Activated B cell treated with CpG ODN at 0.5 μM for 24 hours (primary cell): ENCODE measurements at regions not wholly inside any gene's neighbourhood (a gene's known extent, or its start where the extent isn't known, plus 50 kb on each side); places are given as distances from the start of the nearest gene placed in this dataset.

ENCODE experiments used
- ATAC-seq: fragments of 200-7000 bp; cut with Tn5 transposase; one replicate; pipeline ENCODE4 v1.10.0; 2021; ENCODE audit warnings: low read depth, mild to moderate bottlenecking, moderate library complexity
- CTCF ChIA-PET: fragments of 350-600 bp; sonication (Branson Sonifier 250); formaldehyde crosslinking; loops from one replicate; lab custom pipeline; 2021; ENCODE audit warnings: antibody characterized with exemption; lab: Charles Lee
- POLR2A ChIA-PET: fragments of 350-600 bp; sonication (Branson Sonifier 250); formaldehyde crosslinking; loops from one replicate; lab custom pipeline; 2021; ENCODE audit warnings: antibody characterized with exemption; lab: Charles Lee
- DNase-seq: peaks from one replicate; pipeline ENCODE4 v3.0.0; 2022
- H3K27ac Mint-ChIP-seq: one replicate; pipeline ENCODE4 v1.8.0; 2020; ENCODE audit warnings: mixed read lengths
- H3K27me3 Mint-ChIP-seq: one replicate; pipeline ENCODE4 v1.8.0; 2021; ENCODE audit warnings: mixed read lengths
- H3K36me3 Mint-ChIP-seq: one replicate; pipeline ENCODE4 v1.8.0; 2021; ENCODE audit warnings: low read depth, mixed read lengths
- H3K4me1 Mint-ChIP-seq: one replicate; pipeline ENCODE4 v1.8.0; 2021; ENCODE audit warnings: mixed read lengths
- H3K4me3 Mint-ChIP-seq: one replicate; pipeline ENCODE4 v1.8.0; 2020; ENCODE audit warnings: mild to moderate bottlenecking, mixed read lengths
- H3K9me3 Mint-ChIP-seq: one replicate; pipeline ENCODE4 v1.8.0; 2020; ENCODE audit warnings: mixed read lengths
- intact Hi-C: fragments of 100-400 bp; cut with micrococcal nuclease; formaldehyde crosslinking; loops from one replicate; pipeline ENCODE4 v1.15.1; 2024
- TF ChIP-seq, protein P1 (sequence below): fragments of 200-600 bp; IDR thresholded peaks from one replicate; pipeline ENCODE4 v1.8.0; 2022; ENCODE audit warnings: antibody characterized with exemption, mild to moderate bottlenecking

DNA sequence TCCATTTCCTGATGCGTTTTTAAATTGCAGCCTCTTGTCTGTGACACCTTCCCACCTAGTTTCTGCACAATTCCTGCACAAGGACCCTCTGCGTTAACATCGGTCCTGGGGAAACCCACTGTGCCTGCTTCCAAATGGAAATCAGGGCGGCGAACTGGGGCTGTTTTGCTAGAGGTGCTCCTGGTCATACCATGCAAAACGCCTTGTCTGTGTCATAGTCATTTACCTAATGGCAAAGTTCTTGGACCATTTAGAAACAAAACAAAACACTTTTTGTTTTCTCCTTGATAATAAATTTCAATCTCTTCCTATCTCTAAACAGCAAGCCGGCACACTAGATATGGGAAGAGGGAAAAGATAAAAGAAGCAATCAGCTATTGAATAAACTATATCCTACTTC is 206.9 kb upstream of the KLF14 start:
- ChIA-PET POLR2A (interaction anchor here (0.5 to 3.4 kb wide), 5 partner anchors 10 to 188 kb away, joined by 3 to 25 read pairs (median 8); no protein-coding TSS in a partner anchor), CTCF (interaction anchor here (1.0 to 2.2 kb wide), 3 partner anchors 44 to 99 kb away, joined by 3 to 7 read pairs (median 6); no protein-coding TSS in a partner anchor)
- ATAC-seq (no peak), DNase-seq (no peak)
- TF ChIP-seq, protein P1, sequence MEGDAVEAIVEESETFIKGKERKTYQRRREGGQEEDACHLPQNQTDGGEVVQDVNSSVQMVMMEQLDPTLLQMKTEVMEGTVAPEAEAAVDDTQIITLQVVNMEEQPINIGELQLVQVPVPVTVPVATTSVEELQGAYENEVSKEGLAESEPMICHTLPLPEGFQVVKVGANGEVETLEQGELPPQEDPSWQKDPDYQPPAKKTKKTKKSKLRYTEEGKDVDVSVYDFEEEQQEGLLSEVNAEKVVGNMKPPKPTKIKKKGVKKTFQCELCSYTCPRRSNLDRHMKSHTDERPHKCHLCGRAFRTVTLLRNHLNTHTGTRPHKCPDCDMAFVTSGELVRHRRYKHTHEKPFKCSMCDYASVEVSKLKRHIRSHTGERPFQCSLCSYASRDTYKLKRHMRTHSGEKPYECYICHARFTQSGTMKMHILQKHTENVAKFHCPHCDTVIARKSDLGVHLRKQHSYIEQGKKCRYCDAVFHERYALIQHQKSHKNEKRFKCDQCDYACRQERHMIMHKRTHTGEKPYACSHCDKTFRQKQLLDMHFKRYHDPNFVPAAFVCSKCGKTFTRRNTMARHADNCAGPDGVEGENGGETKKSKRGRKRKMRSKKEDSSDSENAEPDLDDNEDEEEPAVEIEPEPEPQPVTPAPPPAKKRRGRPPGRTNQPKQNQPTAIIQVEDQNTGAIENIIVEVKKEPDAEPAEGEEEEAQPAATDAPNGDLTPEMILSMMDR: no peak
- H3K27ac Mint-ChIP-seq: peak overlapping the region; percentile 84
- H3K9me3 Mint-ChIP-seq: no peaks in the 10 kb centered on the region
- peak overlapping the region; percentile 78 for H3K4me3 Mint-ChIP-seq
- peaks cover 88% of the 10 kb centered on the region for H3K4me1 Mint-ChIP-seq
- H3K36me3 Mint-ChIP-seq: peaks cover 84% of the 10 kb centered on the region
- H3K27me3 Mint-ChIP-seq: no peaks in the 10 kb centered on the region
- intact Hi-C loops: loop anchor here (5.0 kb wide), 1 partner anchor 166 kb away; no protein-coding TSS in a partner anchor

DNA sequence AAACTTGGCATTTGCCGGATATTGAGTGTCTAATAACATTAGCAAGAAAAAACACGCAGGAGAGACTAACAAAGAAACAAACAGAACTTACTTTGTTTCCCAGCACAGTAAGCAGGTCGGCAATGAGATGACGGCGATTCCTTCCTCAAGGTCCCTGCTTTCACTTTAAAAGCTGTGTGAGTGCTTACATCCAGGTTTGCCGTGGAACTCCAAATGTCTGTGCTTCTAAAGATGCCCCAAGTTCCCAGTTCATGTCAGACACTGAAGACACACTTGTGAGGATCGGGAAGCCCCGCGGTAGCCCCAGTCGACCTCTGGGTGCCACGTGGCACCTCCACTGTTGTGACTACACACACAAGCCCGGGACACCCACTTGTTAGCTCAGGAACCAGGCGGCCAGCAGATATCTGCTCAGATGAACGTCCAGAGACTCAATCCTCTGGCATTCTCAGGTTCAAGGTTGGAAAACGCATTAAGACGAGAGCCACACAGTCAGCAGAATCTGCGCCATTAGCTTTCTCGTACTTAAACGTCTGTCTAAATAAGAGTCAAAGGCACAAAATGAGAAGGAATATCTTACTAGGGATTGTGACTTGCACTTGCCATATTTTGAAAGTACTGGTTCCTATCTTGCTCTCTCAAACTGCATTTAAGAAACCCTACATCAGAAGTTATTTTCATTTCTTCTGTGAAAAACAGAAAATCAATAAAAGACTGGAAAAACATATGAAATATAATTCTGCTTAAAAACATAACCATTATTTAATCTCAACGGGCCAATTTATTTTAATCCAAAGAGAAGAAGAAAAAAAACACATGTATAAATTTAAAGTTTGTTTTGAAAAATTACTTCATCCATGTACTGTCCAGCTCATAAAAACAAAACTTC is 207.6 kb upstream of the KLF14 start:
- no peaks in the 10 kb centered on the region for H3K9me3 Mint-ChIP-seq
- ATAC-seq (no peak), DNase-seq (no peak)
- TF ChIP-seq, protein P1: no peak
- H3K4me3 Mint-ChIP-seq: peak overlapping the region; percentile 78
- H3K27me3 Mint-ChIP-seq: no peaks in the 10 kb centered on the region
- ChIA-PET POLR2A (interaction anchor here (0.6 to 3.4 kb wide), 5 partner anchors 10 to 110 kb away, joined by 3 to 25 read pairs (median 3); no protein-coding TSS in a partner anchor), CTCF (interaction anchor here (1.0 to 2.1 kb wide), 2 partner anchors 45 to 99 kb away, joined by 3 to 6 read pairs; no protein-coding TSS in a partner anchor)
- peak overlapping the region; percentile 84 for H3K27ac Mint-ChIP-seq
- H3K36me3 Mint-ChIP-seq: peaks cover 84% of the 10 kb centered on the region
- intact Hi-C loops: loop anchor here (2.0 to 5.0 kb wide), 3 partner anchors 15 to 166 kb away; no protein-coding TSS in a partner anchor
- peaks cover 90% of the 10 kb centered on the region for H3K4me1 Mint-ChIP-seq

DNA sequence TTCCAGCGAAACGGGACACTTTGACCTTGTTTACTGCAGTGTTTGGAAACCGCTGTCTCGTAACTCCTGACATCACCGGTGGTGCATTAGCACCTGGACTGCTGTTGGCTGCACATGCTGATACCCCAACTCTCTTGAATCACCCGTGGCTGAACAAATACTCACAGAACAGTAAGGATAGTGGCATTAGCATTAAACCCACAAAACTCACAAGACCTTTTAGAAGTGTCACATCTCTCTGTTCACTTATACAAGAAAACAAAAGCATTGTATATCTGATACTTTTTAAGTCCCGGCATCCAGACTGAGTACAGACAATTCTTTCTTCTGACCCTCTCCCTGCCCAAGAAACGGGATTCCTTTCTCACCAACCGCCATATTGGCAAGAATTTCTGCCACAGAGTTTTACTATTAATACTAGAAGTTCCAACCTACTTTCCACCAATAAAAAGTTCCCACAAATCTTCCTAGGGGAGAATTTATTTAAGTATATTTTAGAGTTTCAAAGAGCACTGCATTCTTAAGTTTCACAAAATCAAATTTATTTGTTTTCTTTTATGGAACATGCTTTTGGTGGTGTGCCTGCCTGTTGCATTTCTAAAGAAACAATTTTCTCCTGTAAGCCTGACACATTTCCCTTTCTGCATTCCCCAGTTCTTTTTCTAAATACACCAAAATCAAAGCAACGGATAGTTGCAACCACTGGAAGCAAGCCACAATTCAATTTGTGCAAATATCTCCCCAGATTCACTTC is 208.4 kb upstream of the KLF14 start:
- TF ChIP-seq, protein P1: no peak
- Mint-ChIP-seq H3K27me3 (no peaks in the 10 kb centered on the region), H3K36me3 (peaks cover 80% of the 10 kb centered on the region), H3K4me3 (peak overlapping the region; percentile 78), H3K27ac (peak overlapping the region; percentile 84), H3K4me1 (peaks cover 89% of the 10 kb centered on the region), H3K9me3 (no peaks in the 10 kb centered on the region)
- ATAC-seq (no peak), DNase-seq (no peak)
- ChIA-PET POLR2A (interaction anchor here (0.5 to 7.8 kb wide), 7 partner anchors 11 to 109 kb away, joined by 3 to 117 read pairs (median 4); no protein-coding TSS in a partner anchor), CTCF (no interaction called here)
- intact Hi-C loops: loop anchor here (2.0 to 5.0 kb wide), 3 partner anchors 16 to 165 kb away; no protein-coding TSS in a partner anchor

- H3K36me3 Mint-ChIP-seq: peaks cover 84% of the 10 kb centered on the region
These were observed 209.4 kb upstream of the KLF14 start for GRCh38 chr7:130943336-130943901.

More at GRCh38 chr7:130943336-130943901, 209.4 kb upstream of the KLF14 start:
- Mint-ChIP-seq H3K27me3 (no peaks in the 10 kb centered on the region), H3K9me3 (no peaks in the 10 kb centered on the region), H3K4me1 (peaks cover 93% of the 10 kb centered on the region), H3K27ac (peak overlapping the region; percentile 84), H3K4me3 (peak overlapping the region; percentile 78)
- CTCF ChIA-PET: interaction anchor here (1.2 kb wide), 1 partner anchor 46 kb away, joined by 8 read pairs; no protein-coding TSS in a partner anchor
- POLR2A ChIA-PET: interaction anchor here (0.5 to 7.8 kb wide), 5 partner anchors 15 to 92 kb away, joined by 3 to 117 read pairs (median 4); no protein-coding TSS in a partner anchor
- TF ChIP-seq, protein P1: no peak
- intact Hi-C loops: loop anchor here (1.0 to 5.0 kb wide), 7 partner anchors 13 to 164 kb away; no protein-coding TSS in a partner anchor
- ATAC-seq: peak; percentile 59
- no peak for DNase-seq
